ENCODE measurements at regions not wholly inside any gene's neighbourhood (a gene's known extent, or its start where the extent isn't known, plus 50 kb on each side); places are given as distances from the start of the nearest gene placed in this dataset.
A peak's percentile ranks its signal among the peaks of the same experiment; 100 is the strongest.

DNA sequence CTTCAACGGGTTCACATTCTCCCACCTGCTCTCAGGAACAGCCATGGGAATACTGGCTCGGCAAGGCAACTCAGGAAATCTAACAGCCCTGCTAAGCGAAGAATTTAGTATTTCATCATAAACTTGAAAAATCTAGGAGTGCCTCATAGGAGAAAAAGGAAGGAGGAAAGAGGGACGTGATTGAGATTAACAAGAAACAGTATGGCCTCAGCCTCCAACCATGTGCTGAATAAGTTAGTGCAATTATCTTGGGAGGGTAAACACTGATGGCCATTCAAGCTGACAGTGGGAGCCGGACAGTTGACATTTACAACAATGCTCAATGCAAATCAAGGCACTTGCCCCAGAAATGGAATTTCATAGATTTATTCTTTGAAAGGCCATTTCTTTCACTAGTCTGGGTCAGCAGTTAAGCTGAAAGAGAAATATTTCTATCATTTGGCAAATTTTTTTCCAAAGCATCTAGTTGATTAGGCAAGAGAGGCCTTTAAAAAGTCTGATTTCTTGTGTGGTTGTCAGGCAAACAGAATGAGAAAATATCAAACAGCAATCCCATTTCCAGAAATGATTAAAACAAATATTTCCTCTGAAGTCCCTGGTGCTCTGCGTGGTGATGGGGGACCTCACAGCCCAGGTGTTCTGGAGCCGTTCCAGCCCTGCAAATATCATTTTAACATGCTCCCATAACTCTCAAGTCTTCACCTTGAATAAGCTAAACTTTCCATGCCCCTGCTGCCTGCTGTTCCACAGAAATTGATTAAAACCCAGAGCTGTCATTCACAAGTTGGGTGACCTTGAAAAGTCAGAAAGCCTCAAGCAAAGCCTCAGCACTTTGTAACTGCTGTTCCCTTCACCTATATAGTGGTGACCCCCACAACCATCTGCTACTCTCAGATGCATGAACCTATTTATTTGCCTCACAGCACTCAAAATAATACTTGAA lies 121.6 kb downstream of the PHLDA1 start:
- H3K4me1 ChIP-seq (replicated peaks in 1 of 2) = peaks cover 5 to 13% of the 10 kb centered on the region in 2 donors
- WGBS, 10 experiments = 51 to 92% (median 76%) methylated on average over 2 to 7 of the region's 7 CpGs
- peak in 3 of 8 experiments; percentile 53 to 71 (median 61) for ATAC-seq (replicated peaks in 6 of 8)

DNA sequence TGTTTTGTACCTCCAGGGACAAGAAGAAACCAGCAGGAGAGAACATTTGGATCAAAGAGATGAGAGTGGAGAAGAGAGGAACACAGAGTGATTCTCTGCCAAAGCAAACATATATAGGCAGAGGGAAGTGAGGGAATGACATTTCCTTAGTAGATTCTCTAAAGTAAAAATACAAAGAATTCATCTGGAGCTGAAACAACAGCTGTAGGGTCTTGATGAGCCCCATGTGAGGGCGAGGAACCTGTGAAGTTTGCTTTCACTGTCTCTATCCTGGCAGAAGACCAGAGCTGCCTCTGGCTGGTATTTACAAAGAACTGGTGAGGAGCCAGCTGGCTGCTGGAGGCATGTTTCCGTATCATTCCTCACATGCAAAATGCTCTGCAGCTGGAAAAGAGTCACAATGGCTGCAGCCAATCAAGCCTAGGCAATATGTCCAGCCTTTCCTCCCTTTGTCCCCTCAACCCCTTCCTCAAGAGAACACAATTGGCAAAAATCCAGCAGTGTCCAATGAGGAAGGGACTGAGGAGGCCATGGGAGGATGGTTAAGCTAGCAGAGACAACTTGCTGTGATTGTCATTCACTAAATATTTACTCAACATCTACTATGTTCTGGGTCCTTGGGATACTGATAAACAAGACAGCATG lies 122.5 kb downstream of the PHLDA1 start:
- Histone ChIP-seq H3K4me1 (replicated peaks in 1 of 2) (peaks cover 5 to 13% of the 10 kb centered on the region in 2 donors), H3K27ac (no peak overlapping the region), H3K4me3 (no peak overlapping the region)
- 0 to 100% (median 67%) methylated on average over 1 to 2 of the region's 2 CpGs; no CpG with 5 or more reads in 1 of the 10 experiments for WGBS, 10 experiments
- in situ Hi-C loops (cut with MboI; ENCODE audit: low pct_unique_long_range_greater_than_20kb in 2 of 9, low sequenced_read_pairs in 9 of 9, unreplicated experiment in 9 of 9) = no loop called here
- peak in 4 of 8 experiments; percentile 70 to 87 (median 76) for ATAC-seq (replicated peaks in 6 of 8)

More for the DNA sequence above, 121.6 kb downstream of the PHLDA1 start:
- in situ Hi-C loops (cut with MboI; ENCODE audit: low pct_unique_long_range_greater_than_20kb in 2 of 9, low sequenced_read_pairs in 9 of 9, unreplicated experiment in 9 of 9) = no loop called here
- no peak overlapping the region for H3K27ac ChIP-seq
- no peak overlapping the region for H3K4me3 ChIP-seq

DNA sequence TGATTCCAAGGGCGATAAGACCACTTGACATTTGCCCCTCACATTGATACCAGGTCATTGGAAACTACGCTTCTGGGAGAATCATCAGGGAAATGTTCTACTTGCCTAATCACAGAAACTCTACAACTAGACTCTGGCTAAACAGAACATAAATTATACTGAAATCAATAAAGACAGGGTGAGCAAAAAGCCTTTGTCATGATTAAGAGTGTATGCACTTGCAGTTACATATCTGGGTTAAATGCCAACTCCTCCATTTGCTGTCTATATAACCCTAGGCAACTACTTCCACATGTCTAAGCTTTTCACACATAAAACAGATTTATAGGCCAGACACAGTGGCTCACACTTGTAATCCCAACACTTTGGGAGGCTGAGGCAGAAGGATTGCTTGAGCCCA lies 125.7 kb downstream of the PHLDA1 start:
- Histone ChIP-seq H3K4me3 (no peak overlapping the region), H3K27ac (no peak overlapping the region), H3K4me1 (replicated peaks in 1 of 2) (peaks cover 7 to 27% of the 10 kb centered on the region in 2 donors)
- in situ Hi-C loops (cut with MboI; ENCODE audit: low pct_unique_long_range_greater_than_20kb in 2 of 9, low sequenced_read_pairs in 9 of 9, unreplicated experiment in 9 of 9) = no loop called here
- peak in 5 of 8 experiments; percentile 52 to 80 (median 69) for ATAC-seq (replicated peaks in 6 of 8)
- WGBS, 10 experiments = 40 to 92% (median 75%) methylated on average over 1 to 2 of the region's 2 CpGs; no CpG with 5 or more reads in 5 of the 10 experiments

DNA sequence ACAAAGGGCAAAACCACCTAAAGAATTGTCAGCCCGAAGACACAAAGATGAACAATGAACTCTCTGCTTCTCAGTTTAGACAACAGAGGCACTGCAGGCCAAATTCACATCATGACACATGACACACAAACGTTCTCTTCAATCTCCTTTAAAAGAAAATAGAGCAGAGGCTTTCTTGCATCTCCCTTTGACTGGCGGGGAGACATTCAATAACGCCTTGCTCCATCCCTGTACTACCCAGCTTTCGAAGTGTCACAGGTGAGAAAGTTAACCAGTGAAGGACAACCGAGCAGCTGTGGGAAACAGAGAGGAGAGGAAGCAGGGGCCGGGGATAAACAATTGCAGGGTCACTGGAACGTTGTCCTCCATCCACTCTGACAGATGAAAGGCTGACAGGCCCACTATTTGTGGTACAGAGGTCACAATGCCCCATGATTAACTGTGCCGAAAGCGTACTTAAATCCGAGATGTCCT lies 130.8 kb downstream of the PHLDA1 start:
- Histone ChIP-seq H3K27ac (no peak overlapping the region), H3K4me1 (replicated peaks in 1 of 2) (peaks cover 13 to 35% of the 10 kb centered on the region in 2 donors), H3K4me3 (no peak overlapping the region)
- in situ Hi-C loops (cut with MboI; ENCODE audit: low pct_unique_long_range_greater_than_20kb in 2 of 9, low sequenced_read_pairs in 9 of 9, unreplicated experiment in 9 of 9) = no loop called here
- 14 to 100% (median 48%) methylated on average over 1 to 10 of the region's 11 CpGs; no CpG with 5 or more reads in 1 of the 10 experiments for WGBS, 10 experiments
- peak in 4 of 8 experiments; percentile 24 to 38 (median 29) for ATAC-seq (replicated peaks in 6 of 8)

DNA sequence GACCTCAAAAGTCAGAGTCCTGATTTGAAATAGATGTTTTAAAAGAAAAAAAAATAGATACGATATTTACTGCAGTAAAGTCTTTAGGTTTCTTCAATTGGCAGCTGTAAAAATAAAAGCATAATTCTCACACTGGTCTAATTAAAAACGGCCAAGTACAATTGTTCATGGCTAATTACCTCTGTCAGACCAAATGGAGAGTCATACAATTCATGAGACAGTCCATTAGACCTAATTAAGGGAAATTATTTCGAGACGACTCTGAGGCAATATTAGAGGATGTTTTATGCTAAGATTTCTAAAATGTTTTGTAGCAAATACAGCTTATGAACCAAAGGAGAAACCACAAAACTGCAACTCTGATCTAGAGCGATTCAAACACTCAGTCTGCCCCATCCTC lies 131.3 kb downstream of the PHLDA1 start:
- Histone ChIP-seq H3K4me3 (no peak overlapping the region), H3K4me1 (replicated peaks in 1 of 2) (peaks cover 13 to 31% of the 10 kb centered on the region in 2 donors), H3K27ac (no peak overlapping the region)
- in situ Hi-C loops (cut with MboI; ENCODE audit: low pct_unique_long_range_greater_than_20kb in 2 of 9, low sequenced_read_pairs in 9 of 9, unreplicated experiment in 9 of 9) = no loop called here
- WGBS, 10 experiments = 16 to 74% (median 60%) methylated on average over 2 to 5 of the region's 5 CpGs
- ATAC-seq (replicated peaks in 6 of 8) = peak in 4 of 8 experiments; percentile 13 to 40 (median 16)

GRCh38 chr12:75894965-75895754 lies 136.4 kb downstream of the PHLDA1 start:
- no peak for ATAC-seq (replicated peaks in 6 of 8)
- H3K4me3 ChIP-seq = no peak overlapping the region
- WGBS, 10 experiments = 33 to 100% (median 88%) methylated on average over 1 to 4 of the region's 4 CpGs; no CpG with 5 or more reads in 1 of the 10 experiments
- peaks cover 6 to 14% of the 10 kb centered on the region in 2 donors for H3K4me1 ChIP-seq (replicated peaks in 1 of 2)
- in situ Hi-C loops (cut with MboI; ENCODE audit: low pct_unique_long_range_greater_than_20kb in 2 of 9, low sequenced_read_pairs in 9 of 9, unreplicated experiment in 9 of 9) = no loop called here
- no peak overlapping the region for H3K27ac ChIP-seq

DNA sequence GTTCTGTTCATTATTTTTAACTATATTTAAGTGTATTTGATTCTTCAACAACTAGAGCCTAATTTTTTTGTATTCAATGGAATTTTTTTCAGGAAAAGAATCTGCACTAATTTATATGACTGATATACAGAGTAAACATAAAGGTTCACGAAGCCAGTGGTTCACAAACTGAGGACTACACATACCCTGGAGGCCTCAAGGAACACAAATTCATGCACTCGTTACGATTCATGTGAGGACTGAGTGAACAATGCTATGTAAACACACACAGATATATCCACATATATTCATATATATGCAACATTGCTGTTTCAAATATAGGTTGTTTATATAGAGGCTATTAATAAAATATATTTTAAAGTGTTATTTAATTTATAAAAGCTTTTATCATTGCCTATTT lies 137.8 kb downstream of the PHLDA1 start:
- 11 to 100% (median 91%) methylated on average over 1 to 3 of the region's 3 CpGs; no CpG with 5 or more reads in 2 of the 10 experiments for WGBS, 10 experiments
- no peak overlapping the region for H3K27ac ChIP-seq
- ATAC-seq (replicated peaks in 6 of 8) = peak in 1 of 8 experiments; percentile 80
- peaks cover 12 to 19% of the 10 kb centered on the region in 2 donors for H3K4me1 ChIP-seq (replicated peaks in 1 of 2)
- H3K4me3 ChIP-seq = no peak overlapping the region
- in situ Hi-C loops (cut with MboI; ENCODE audit: low pct_unique_long_range_greater_than_20kb in 2 of 9, low sequenced_read_pairs in 9 of 9, unreplicated experiment in 9 of 9) = no loop called here

DNA sequence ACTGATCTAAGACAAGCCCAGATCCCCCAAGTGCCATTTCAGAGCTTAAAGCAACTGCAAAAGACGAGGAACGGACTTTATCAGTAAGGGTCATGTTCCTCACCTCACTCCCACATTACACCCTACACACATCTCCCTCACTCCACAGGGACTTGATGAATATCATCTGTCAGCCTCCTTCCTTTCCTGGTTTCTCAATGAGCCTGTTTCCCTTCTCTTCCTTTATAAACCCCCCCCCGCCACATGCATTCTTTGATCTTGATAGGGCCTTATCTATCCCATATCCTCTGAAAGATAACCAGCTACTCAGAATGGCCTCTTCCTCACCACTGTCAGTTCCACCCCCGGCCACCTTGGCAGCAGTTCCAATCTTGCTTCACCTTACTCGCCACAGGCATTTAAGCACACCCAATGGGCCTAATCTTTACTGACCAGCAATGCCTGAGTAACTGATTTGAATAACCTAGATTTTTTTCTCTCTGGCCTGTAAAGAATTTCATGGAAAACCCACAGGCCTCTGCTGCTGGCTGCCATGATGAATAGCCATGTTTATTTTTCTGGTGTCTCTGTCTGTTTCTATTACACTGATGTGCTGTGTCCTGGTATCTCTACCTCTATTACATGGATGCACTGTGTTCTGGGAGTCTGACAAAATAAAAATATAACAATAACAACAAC lies 138.7 kb downstream of the PHLDA1 start:
- in situ Hi-C loops (cut with MboI; ENCODE audit: low pct_unique_long_range_greater_than_20kb in 2 of 9, low sequenced_read_pairs in 9 of 9, unreplicated experiment in 9 of 9) = no loop called here
- no peak for ATAC-seq (replicated peaks in 6 of 8)
- peaks cover 13 to 22% of the 10 kb centered on the region in 2 donors for H3K4me1 ChIP-seq (replicated peaks in 1 of 2)
- 0 to 100% (median 90%) methylated on average over 1 to 4 of the region's 5 CpGs; no CpG with 5 or more reads in 1 of the 10 experiments for WGBS, 10 experiments
- H3K4me3 ChIP-seq = no peak overlapping the region
- H3K27ac ChIP-seq = no peak overlapping the region

DNA sequence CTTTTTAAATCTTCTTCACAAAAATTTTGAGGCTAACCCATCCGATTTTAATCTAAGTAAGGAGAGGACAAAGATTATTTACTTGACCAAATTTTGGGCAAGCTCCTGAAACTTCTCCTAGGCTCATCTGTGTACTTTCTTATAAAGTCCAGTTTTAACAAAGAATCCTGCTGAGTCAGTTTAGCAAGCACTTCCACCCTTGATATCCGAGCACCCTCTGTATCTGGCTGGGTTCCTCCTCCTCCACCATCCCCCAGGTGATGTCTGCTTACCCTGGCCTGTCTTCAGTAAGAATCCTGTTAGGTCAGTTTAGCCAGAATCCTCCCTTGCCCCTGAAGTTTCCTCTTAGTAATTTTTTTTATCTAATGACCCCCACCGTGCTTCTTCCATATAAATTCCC lies 140.5 kb downstream of the PHLDA1 start:
- Histone ChIP-seq H3K4me1 (replicated peaks in 1 of 2) (peaks cover 13 to 27% of the 10 kb centered on the region in 2 donors), H3K4me3 (no peak overlapping the region), H3K27ac (no peak overlapping the region)
- WGBS, 10 experiments = 60 to 100% (median 89%) methylated on average over 1 to 3 of the region's 3 CpGs; no CpG with 5 or more reads in 2 of the 10 experiments
- no peak for ATAC-seq (replicated peaks in 6 of 8)
- in situ Hi-C loops (cut with MboI; ENCODE audit: low pct_unique_long_range_greater_than_20kb in 2 of 9, low sequenced_read_pairs in 9 of 9, unreplicated experiment in 9 of 9) = no loop called here

DNA sequence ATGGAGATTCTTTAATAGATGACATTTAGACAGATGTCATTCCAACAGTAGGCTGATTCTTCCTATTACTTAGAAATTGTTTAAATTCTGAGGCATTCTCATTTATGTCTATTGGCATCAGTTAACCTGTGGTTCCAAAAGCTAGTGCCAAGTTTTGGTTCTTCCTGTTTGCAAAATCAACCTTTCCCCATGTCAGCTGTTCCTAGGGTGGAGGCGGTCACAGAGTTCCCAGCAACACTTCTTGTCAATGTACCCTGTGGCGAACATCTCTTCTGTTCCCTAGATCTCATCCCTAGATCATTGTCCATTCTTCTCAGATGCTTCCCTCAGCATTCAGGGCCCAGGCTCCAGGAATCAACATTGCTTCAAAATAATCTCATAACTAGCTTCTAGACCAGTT lies 140.9 kb downstream of the PHLDA1 start:
- Histone ChIP-seq H3K4me1 (replicated peaks in 1 of 2) (peaks cover 13 to 29% of the 10 kb centered on the region in 2 donors), H3K4me3 (no peak overlapping the region), H3K27ac (no peak overlapping the region)
- no peak for ATAC-seq (replicated peaks in 6 of 8)
- WGBS, 10 experiments = 90 to 100% (median 100%) methylated on average over 1 to 2 of the region's 2 CpGs; no CpG with 5 or more reads in 1 of the 10 experiments
- in situ Hi-C loops (cut with MboI; ENCODE audit: low pct_unique_long_range_greater_than_20kb in 2 of 9, low sequenced_read_pairs in 9 of 9, unreplicated experiment in 9 of 9) = no loop called here

DNA sequence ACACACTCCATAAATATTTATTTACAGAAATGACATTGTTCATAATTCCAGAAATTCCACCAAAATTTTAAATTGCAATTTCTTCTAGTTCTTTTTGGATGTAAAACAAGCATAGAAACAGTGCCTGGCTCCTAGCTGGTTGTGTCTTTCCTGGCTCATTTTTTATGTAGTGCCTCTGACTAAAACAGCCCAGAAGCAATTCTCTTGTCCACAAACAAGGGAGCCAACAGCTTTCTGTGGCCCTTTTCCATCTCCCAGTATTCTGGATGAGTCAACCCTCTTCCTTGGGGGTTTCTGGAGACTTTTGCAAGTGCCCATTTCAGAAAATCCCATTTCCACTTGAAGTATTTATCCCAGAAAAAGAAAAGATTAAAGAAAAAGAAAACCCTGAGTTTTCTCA lies 141.4 kb downstream of the PHLDA1 start:
- in situ Hi-C loops (cut with MboI; ENCODE audit: low pct_unique_long_range_greater_than_20kb in 2 of 9, low sequenced_read_pairs in 9 of 9, unreplicated experiment in 9 of 9) = no loop called here
- Histone ChIP-seq H3K27ac (no peak overlapping the region), H3K4me3 (no peak overlapping the region), H3K4me1 (replicated peaks in 1 of 2) (peaks cover 13 to 29% of the 10 kb centered on the region in 2 donors)
- no peak for ATAC-seq (replicated peaks in 6 of 8)
